GM23248 (cell line): ENCODE measurements at regions not wholly inside any gene's neighbourhood (a gene's known extent, or its start where the extent isn't known, plus 50 kb on each side); places are given as distances from the start of the nearest gene placed in this dataset.

Experiments
- DNase-seq: peaks from one replicate; pipeline ENCODE4 v3.0.0-alpha.2; 2015
- H2AFZ ChIP-seq: fragments of 200-600 bp; sonication (generic); 2 replicates; pipeline ENCODE4 v1.6.1; 2016; ENCODE audit warnings: antibody characterized with exemption
- H3F3A ChIP-seq: fragments of 200-600 bp; sonication (generic); 2 replicates; pipeline ENCODE4 v1.6.1; 2016; ENCODE audit warnings: mild to moderate bottlenecking, antibody characterized with exemption, mixed run types; ENCODE audit not compliant: insufficient read depth
- H3K27ac ChIP-seq: fragments of 200-600 bp; sonication (generic); 2 replicates; pipeline ENCODE4 v1.5.1; 2016; ENCODE audit warnings: mild to moderate bottlenecking
- H3K27me3 ChIP-seq: fragments of 200-600 bp; sonication (generic); replicated peaks from 2 replicates; pipeline ENCODE4 v1.6.1; 2016; ENCODE audit warnings: mild to moderate bottlenecking; ENCODE audit not compliant: insufficient read depth
- H3K36me3 ChIP-seq: fragments of 200-600 bp; sonication (generic); 2 replicates; pipeline ENCODE4 v1.6.1; 2016; ENCODE audit warnings: low read depth, mild to moderate bottlenecking
- H3K4me1 ChIP-seq: fragments of 200-600 bp; sonication (generic); 2 replicates; pipeline ENCODE4 v1.6.1; 2016; ENCODE audit warnings: mild to moderate bottlenecking; ENCODE audit not compliant: insufficient read depth
- H3K4me2 ChIP-seq: fragments of 200-600 bp; sonication (generic); one replicate; pipeline ENCODE4 v1.6.1; 2016; ENCODE audit warnings: mild to moderate bottlenecking; ENCODE audit not compliant: unreplicated experiment
- H3K4me3 ChIP-seq: fragments of 200-600 bp; sonication (generic); 2 replicates; pipeline ENCODE4 v1.5.1; 2016; ENCODE audit warnings: mild to moderate bottlenecking
- H3K79me2 ChIP-seq: fragments of 200-600 bp; sonication (generic); 2 replicates; pipeline ENCODE4 v1.6.1; 2016; ENCODE audit warnings: mild to moderate bottlenecking; ENCODE audit not compliant: insufficient read depth
- H3K9ac ChIP-seq: fragments of 200-600 bp; sonication (generic); 2 replicates; pipeline ENCODE4 v1.6.1; 2016; ENCODE audit warnings: mild to moderate bottlenecking
- H3K9me2 ChIP-seq: fragments of 200-600 bp; sonication (generic); 2 replicates; pipeline ENCODE4 v1.6.1; 2016; ENCODE audit warnings: mixed run types, mild to moderate bottlenecking, moderate library complexity; ENCODE audit not compliant: insufficient read depth
- H3K9me3 ChIP-seq: fragments of 200-600 bp; sonication (generic); one replicate; pipeline ENCODE4 v1.6.1; 2017; ENCODE audit warnings: low read depth
- H4K20me1 ChIP-seq: fragments of 200-600 bp; sonication (generic); 2 replicates; pipeline ENCODE4 v1.6.0; 2016; ENCODE audit not compliant: insufficient read depth
- EZH2 ChIP-seq: fragments of 200-600 bp; sonication (generic); IDR thresholded peaks from 2 replicates; pipeline ENCODE4 v1.6.1; 2018; ENCODE audit warnings: antibody characterized with exemption, mild to moderate bottlenecking; ENCODE audit not compliant: insufficient read depth, poor library complexity, severe bottlenecking
- EZH2phosphoT487 ChIP-seq: fragments of 200-600 bp; sonication (generic); IDR thresholded peaks from 2 replicates; pipeline ENCODE4 v1.6.1; 2018; ENCODE audit warnings: antibody characterized with exemption, moderate library complexity, mild to moderate bottlenecking, low read depth; ENCODE audit not compliant: insufficient read depth
- WGBS, 2 experiments: methylation state at CpG; one replicate each; pipeline ENCODE4 v1.1.6; 2015 to 2017; ENCODE audit warnings: low lambda C conversion rate in 2 of 2, low coverage in 1 of 2; ENCODE audit errors: missing lambda C conversion rate in 2 of 2; 5-methylcytosine and 5-hydroxymethylcytosine counted together
- in situ Hi-C: fragments of 300-500 bp; cut with MboI; formaldehyde crosslinking; loops from 2 replicates; pipeline ENCODE4 v1.15.0; 2020

GRCh38 chr11:115081972-115082371 lies 403.6 kb downstream of the NXPE2 start:
- no peaks in the 10 kb centered on the region for H3K9me3 ChIP-seq
- H3K4me1 ChIP-seq: no peaks in the 10 kb centered on the region
- H3K79me2 ChIP-seq: no peaks in the 10 kb centered on the region
- TF ChIP-seq EZH2phosphoT487: no peak
- TF ChIP-seq EZH2: no peak
- H3K9me2 ChIP-seq: no peaks in the 10 kb centered on the region
- no peaks in the 10 kb centered on the region for H3F3A ChIP-seq
- WGBS, 2 experiments: 70 to 71% methylated on average over 2 of the region's 2 CpGs
- no peak overlapping the region for H3K27ac ChIP-seq
- no peaks in the 10 kb centered on the region for H3K36me3 ChIP-seq
- in situ Hi-C loops: no loop called here
- H3K27me3 ChIP-seq: no peaks in the 10 kb centered on the region
- no peak overlapping the region for H3K4me3 ChIP-seq
- H3K9ac ChIP-seq: no peak overlapping the region
- no peak overlapping the region for H2AFZ ChIP-seq
- no peak overlapping the region for H3K4me2 ChIP-seq
- no peak for DNase-seq
- no peaks in the 10 kb centered on the region for H4K20me1 ChIP-seq

DNA sequence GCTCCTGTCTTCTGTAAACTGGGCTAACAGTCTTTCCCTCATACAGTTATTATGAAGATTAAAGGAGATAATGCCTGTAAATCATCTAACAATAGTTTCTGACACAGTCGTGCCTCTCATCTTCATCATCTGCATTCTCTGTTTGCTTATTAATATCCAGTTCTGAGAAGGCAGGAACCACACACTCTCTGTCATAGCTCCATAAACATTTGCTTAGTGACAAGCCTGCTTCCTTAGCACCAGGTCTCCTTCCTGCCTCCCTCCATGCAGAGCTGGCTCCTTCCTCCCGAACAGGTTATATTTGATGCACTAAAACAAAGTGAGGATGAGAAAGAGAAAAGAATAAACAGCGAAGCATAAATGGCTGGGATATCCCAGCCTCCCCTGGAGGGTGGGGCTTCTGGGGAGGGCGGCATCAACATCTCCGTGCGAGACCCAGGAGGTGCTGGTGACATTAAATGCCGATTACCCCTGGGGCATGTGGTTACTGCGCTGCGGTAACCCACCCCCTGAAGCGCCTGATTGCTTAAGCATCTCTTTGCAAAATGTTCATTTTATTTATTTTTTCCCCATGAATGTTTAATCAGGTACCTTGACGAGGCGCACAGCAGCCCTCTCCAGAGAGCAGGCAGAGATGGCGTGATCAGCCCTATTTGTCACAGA lies 404.9 kb downstream of the NXPE2 start:
- H3F3A ChIP-seq: no peaks in the 10 kb centered on the region
- no peaks in the 10 kb centered on the region for H3K79me2 ChIP-seq
- H3K4me2 ChIP-seq: no peak overlapping the region
- H3K27ac ChIP-seq: no peak overlapping the region
- no peaks in the 10 kb centered on the region for H3K27me3 ChIP-seq
- no peak overlapping the region for H2AFZ ChIP-seq
- H3K9me2 ChIP-seq: no peaks in the 10 kb centered on the region
- TF ChIP-seq EZH2phosphoT487 (no peak), EZH2 (no peak)
- in situ Hi-C loops: no loop called here
- H4K20me1 ChIP-seq: no peaks in the 10 kb centered on the region
- 47 to 53% methylated on average over 13 of the region's 13 CpGs for WGBS, 2 experiments
- no peaks in the 10 kb centered on the region for H3K36me3 ChIP-seq
- H3K4me1 ChIP-seq: no peaks in the 10 kb centered on the region
- H3K9me3 ChIP-seq: no peaks in the 10 kb centered on the region
- no peak for DNase-seq
- no peak overlapping the region for H3K9ac ChIP-seq
- no peak overlapping the region for H3K4me3 ChIP-seq

DNA sequence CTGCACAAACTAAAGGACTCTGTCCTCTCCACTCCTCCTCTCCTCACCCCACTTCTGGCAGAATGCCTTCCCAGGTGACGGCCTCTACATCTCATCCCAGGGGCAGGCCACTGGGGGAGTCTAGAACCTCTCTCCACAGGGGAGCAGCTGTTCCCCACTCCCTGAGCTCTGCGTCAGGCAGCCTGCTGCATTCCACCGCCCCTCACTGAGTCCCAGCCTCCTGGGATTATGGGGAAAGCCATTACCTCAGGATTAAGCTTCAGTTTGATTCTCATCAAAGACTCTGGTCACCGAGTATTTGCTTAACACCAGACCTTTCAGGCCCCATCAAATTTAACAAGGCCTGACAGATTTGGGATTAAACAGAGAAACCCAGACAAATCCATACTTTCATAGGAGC lies 405.9 kb downstream of the NXPE2 start:
- in situ Hi-C loops: no loop called here
- H3K9ac ChIP-seq: no peak overlapping the region
- TF ChIP-seq EZH2phosphoT487: no peak
- TF ChIP-seq EZH2: no peak
- no peaks in the 10 kb centered on the region for H3K27me3 ChIP-seq
- no peak overlapping the region for H2AFZ ChIP-seq
- no peak overlapping the region for H3K27ac ChIP-seq
- H3K4me1 ChIP-seq: no peaks in the 10 kb centered on the region
- H3K9me3 ChIP-seq: no peaks in the 10 kb centered on the region
- no peaks in the 10 kb centered on the region for H4K20me1 ChIP-seq
- no peaks in the 10 kb centered on the region for H3F3A ChIP-seq
- 20 to 27% methylated on average over 4 of the region's 4 CpGs for WGBS, 2 experiments
- no peaks in the 10 kb centered on the region for H3K79me2 ChIP-seq
- H3K9me2 ChIP-seq: no peaks in the 10 kb centered on the region
- no peak for DNase-seq
- H3K36me3 ChIP-seq: no peaks in the 10 kb centered on the region
- H3K4me2 ChIP-seq: no peak overlapping the region
- H3K4me3 ChIP-seq: no peak overlapping the region

DNA sequence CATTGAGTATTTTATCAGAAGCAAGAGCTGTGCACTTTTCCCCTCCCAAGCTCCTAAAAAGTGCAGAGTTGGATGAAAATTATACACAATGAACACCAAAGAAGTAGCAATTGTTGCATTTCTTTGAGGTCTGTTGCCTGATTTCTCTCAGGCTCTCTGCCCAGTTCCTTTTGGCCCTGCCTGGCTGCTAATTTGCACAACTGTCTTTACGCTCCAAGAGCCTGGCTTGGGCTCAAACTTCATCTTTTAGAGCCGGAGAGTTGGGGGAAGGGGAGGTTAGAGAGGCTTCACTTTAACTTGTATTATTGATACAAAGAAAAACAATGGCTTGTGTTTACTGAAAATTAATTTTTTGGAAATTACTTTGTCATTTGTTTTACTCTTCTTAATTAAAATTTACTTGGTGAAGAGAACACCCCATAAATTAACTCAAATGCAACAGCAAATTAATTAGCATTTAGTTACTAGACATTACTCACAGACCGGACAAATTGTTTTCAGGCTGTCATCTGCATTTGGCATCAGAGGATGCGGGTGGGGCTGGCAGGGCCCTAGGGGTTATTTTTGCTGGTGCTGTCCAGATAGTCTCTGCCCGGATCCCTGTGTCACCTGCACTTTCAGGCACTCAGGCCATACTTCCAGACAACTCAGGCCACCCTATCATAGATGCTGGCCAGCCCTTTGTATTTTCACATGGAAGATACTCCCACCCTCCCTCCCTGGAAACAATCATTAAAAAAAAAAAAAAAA lies 407.3 kb downstream of the NXPE2 start:
- H3K9ac ChIP-seq: no peak overlapping the region
- 1 to 3% methylated on average over 5 of the region's 5 CpGs for WGBS, 2 experiments

More for the DNA sequence above, 407.3 kb downstream of the NXPE2 start:
- Histone ChIP-seq H3K27me3 (no peaks in the 10 kb centered on the region), H3K4me2 (no peak overlapping the region), H4K20me1 (no peaks in the 10 kb centered on the region), H3K4me1 (no peaks in the 10 kb centered on the region), H3K27ac (no peak overlapping the region), H2AFZ (no peak overlapping the region), H3K36me3 (no peaks in the 10 kb centered on the region), H3K9me2 (no peaks in the 10 kb centered on the region), H3K79me2 (no peaks in the 10 kb centered on the region), H3K9me3 (no peaks in the 10 kb centered on the region), H3K4me3 (no peak overlapping the region), H3F3A (no peaks in the 10 kb centered on the region)
- in situ Hi-C loops: no loop called here
- no peak for DNase-seq
- TF ChIP-seq EZH2phosphoT487 (no peak), EZH2 (no peak)
